ENCODE measurements at regions not wholly inside any gene's neighbourhood (a gene's known extent, or its start where the extent isn't known, plus 50 kb on each side); places are given as distances from the start of the nearest gene placed in this dataset.

GRCh38 chr3:146345900-146346299, 95.0 kb upstream of the PLSCR4 start:
- Histone ChIP-seq H3K4me1 (no peaks in the 10 kb centered on the region), H3K27me3 (replicated peaks in 1 of 7) (no peaks in the 10 kb centered on the region), H3K9me3 (no peaks in the 10 kb centered on the region), H3K27ac (no peak overlapping the region), H3K36me3 (no peaks in the 10 kb centered on the region), H3K4me3 (no peak overlapping the region)
- 64 to 81% (median 78%) methylated on average over 2 of the region's 2 CpGs for WGBS, 5 donors
- no peak for DNase-seq
- intact Hi-C loops (cut with DNase I; ENCODE audit: low total_unique reads): no loop called here
- TF ChIP-seq POLR2AphosphoS5 (IDR thresholded peaks at IDR 0.05) (no peak), POLR2A (IDR thresholded peaks at IDR 0.05) (no peak), CTCF (IDR thresholded peaks at IDR 0.05 in 8 of 11, conservative IDR thresholded peaks at IDR 0.05 in 3 of 11) (no peak)

- Histone ChIP-seq H3K4me3 (no peak overlapping the region), H3K36me3 (no peaks in the 10 kb centered on the region), H3K27me3 (replicated peaks in 1 of 7) (no peaks in the 10 kb centered on the region), H3K9me3 (no peaks in the 10 kb centered on the region), H3K27ac (no peak overlapping the region), H3K4me1 (no peaks in the 10 kb centered on the region)
- 36 to 42% (median 41%) methylated on average over 2 of the region's 2 CpGs for WGBS, 5 donors
- intact Hi-C loops (cut with DNase I; ENCODE audit: low total_unique reads): no loop called here
- TF ChIP-seq POLR2AphosphoS5 (IDR thresholded peaks at IDR 0.05) (no peak), CTCF (IDR thresholded peaks at IDR 0.05 in 8 of 11, conservative IDR thresholded peaks at IDR 0.05 in 3 of 11) (no peak), POLR2A (IDR thresholded peaks at IDR 0.05) (no peak)
- no peak for DNase-seq
Observed at GRCh38 chr3:146343551-146343950, 92.6 kb upstream of the PLSCR4 start.

- intact Hi-C loops (cut with DNase I; ENCODE audit: low total_unique reads): no loop called here
- Histone ChIP-seq H3K27me3 (replicated peaks in 1 of 7) (no peaks in the 10 kb centered on the region), H3K9me3 (no peaks in the 10 kb centered on the region), H3K36me3 (no peaks in the 10 kb centered on the region), H3K4me3 (no peak overlapping the region), H3K27ac (peak overlapping the region in 1 of 8 donors; percentile 5), H3K4me1 (no peaks in the 10 kb centered on the region)
- TF ChIP-seq CTCF (IDR thresholded peaks at IDR 0.05 in 8 of 11, conservative IDR thresholded peaks at IDR 0.05 in 3 of 11) (no peak), POLR2A (IDR thresholded peaks at IDR 0.05) (no peak), POLR2AphosphoS5 (IDR thresholded peaks at IDR 0.05) (no peak)
- DNase-seq: no peak
Observed at GRCh38 chr3:146342989-146343388, 92.1 kb upstream of the PLSCR4 start.

GRCh38 chr3:146339349-146339748, 88.4 kb upstream of the PLSCR4 start:
- DNase-seq: no peak
- Histone ChIP-seq H3K27ac (peak overlapping the region in 6 of 8 donors; percentile 11 to 59 (median 48)), H3K36me3 (no peaks in the 10 kb centered on the region), H3K4me1 (no peaks in the 10 kb centered on the region), H3K4me3 (no peak overlapping the region), H3K27me3 (replicated peaks in 1 of 7) (no peaks in the 10 kb centered on the region), H3K9me3 (no peaks in the 10 kb centered on the region)
- TF ChIP-seq POLR2A (IDR thresholded peaks at IDR 0.05): no peak
- TF ChIP-seq POLR2AphosphoS5 (IDR thresholded peaks at IDR 0.05): peak in 1 of 3 donors; percentile 32
- intact Hi-C loops (cut with DNase I; ENCODE audit: low total_unique reads): no loop called here
- 66 to 89% (median 84%) methylated on average over 7 of the region's 7 CpGs for WGBS, 5 donors

- no peaks in the 10 kb centered on the region for H3K4me1 ChIP-seq
- no peaks in the 10 kb centered on the region for H3K36me3 ChIP-seq
- DNase-seq: no peak
- H3K27ac ChIP-seq: peak overlapping the region in 2 of 8 donors; percentile 27 to 59
- TF ChIP-seq CTCF (IDR thresholded peaks at IDR 0.05 in 8 of 11, conservative IDR thresholded peaks at IDR 0.05 in 3 of 11): no peak
- TF ChIP-seq POLR2A (IDR thresholded peaks at IDR 0.05): no peak
- no peak for TF ChIP-seq POLR2AphosphoS5 (IDR thresholded peaks at IDR 0.05)
- H3K4me3 ChIP-seq: no peak overlapping the region
- intact Hi-C loops (cut with DNase I; ENCODE audit: low total_unique reads): no loop called here
- 84 to 93% (median 85%) methylated on average over 7 of the region's 7 CpGs for WGBS, 5 donors
- H3K9me3 ChIP-seq: no peaks in the 10 kb centered on the region
- no peaks in the 10 kb centered on the region for H3K27me3 ChIP-seq (replicated peaks in 1 of 7)
Observed at GRCh38 chr3:146337991-146338390, 87.1 kb upstream of the PLSCR4 start.
